PC-9 (cell line): ENCODE measurements at regions not wholly inside any gene's neighbourhood (a gene's known extent, or its start where the extent isn't known, plus 50 kb on each side); places are given as distances from the start of the nearest gene placed in this dataset.
"Not testable (repeated sequence)": the region's sequence is repeated elsewhere in the genome, so short reads cannot be mapped to it uniquely, and the experiment has no call there.

ENCODE experiments used
- EZH2 ChIP-seq: fragments of 200-600 bp; sonication (generic); IDR thresholded peaks from 2 replicates; pipeline ENCODE4 v1.8.0; 2017; ENCODE audit warnings: antibody characterized with exemption, low read depth
- TF ChIP-seq, protein P1 (sequence below): fragments of 200-600 bp; sonication (generic); conservative IDR thresholded peaks from 2 replicates; pipeline ENCODE4 v1.6.1; 2017; ENCODE audit warnings: mixed run types, antibody characterized with exemption, mild to moderate bottlenecking, moderate library complexity

- TF ChIP-seq, protein P1, sequence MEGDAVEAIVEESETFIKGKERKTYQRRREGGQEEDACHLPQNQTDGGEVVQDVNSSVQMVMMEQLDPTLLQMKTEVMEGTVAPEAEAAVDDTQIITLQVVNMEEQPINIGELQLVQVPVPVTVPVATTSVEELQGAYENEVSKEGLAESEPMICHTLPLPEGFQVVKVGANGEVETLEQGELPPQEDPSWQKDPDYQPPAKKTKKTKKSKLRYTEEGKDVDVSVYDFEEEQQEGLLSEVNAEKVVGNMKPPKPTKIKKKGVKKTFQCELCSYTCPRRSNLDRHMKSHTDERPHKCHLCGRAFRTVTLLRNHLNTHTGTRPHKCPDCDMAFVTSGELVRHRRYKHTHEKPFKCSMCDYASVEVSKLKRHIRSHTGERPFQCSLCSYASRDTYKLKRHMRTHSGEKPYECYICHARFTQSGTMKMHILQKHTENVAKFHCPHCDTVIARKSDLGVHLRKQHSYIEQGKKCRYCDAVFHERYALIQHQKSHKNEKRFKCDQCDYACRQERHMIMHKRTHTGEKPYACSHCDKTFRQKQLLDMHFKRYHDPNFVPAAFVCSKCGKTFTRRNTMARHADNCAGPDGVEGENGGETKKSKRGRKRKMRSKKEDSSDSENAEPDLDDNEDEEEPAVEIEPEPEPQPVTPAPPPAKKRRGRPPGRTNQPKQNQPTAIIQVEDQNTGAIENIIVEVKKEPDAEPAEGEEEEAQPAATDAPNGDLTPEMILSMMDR: not testable (repeated sequence)
- TF ChIP-seq EZH2: not testable (repeated sequence)
Measured at GRCh38 chr2:7641272-7641671, 724.1 kb downstream of the RNF144A start.
